DND-41 (cell line): ENCODE measurements at regions not wholly inside any gene's neighbourhood (a gene's known extent, or its start where the extent isn't known, plus 50 kb on each side); places are given as distances from the start of the nearest gene placed in this dataset.

ENCODE experiments used
- CTCF ChIP-seq: IDR thresholded peaks from 2 replicates; pipeline ENCODE4 v1.5.1; 2012; ENCODE audit warnings: borderline replicate concordance, low read length, moderate library complexity, mild to moderate bottlenecking; ENCODE audit not compliant: poor library complexity, severe bottlenecking; ENCODE audit errors: extremely low read depth
- EZH2 ChIP-seq: IDR thresholded peaks from 3 replicates; pipeline ENCODE4 v1.6.1; 2012; ENCODE audit warnings: borderline replicate concordance, low read depth, mild to moderate bottlenecking, moderate library complexity, low read length, inconsistent platforms; ENCODE audit not compliant: severe bottlenecking

DNA sequence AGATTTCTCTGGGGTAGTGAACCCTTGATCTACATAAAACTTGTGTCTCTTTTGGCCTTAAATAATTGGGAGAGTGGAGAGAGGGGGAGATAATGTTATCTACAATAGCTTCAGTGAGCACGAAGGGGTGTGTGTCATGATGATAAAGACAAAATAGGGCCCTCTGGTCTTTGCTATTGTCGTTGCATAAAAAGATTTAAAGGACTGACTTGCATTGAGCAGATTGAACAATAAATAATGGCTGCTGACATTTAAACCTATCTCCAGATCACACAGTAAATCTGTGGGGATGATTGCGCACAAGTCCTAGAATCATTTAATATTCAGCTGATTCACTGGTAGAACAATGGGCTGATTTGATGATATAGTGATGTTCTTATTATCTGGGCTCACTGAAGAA, 71.3 kb upstream of the GAP43 start:
- TF ChIP-seq CTCF, result no peak
- no peak for TF ChIP-seq EZH2
